HG03108 (cell line): ENCODE measurements at regions not wholly inside any gene's neighbourhood (a gene's known extent, or its start where the extent isn't known, plus 50 kb on each side); places are given as distances from the start of the nearest gene placed in this dataset.

Source experiments
- ATAC-seq: cut with Tn5 transposase; IDR thresholded peaks from one replicate; pipeline ENCODE4 v1.9.1; 2021; ENCODE audit warnings: moderate library complexity; ENCODE audit not compliant: unreplicated experiment

DNA sequence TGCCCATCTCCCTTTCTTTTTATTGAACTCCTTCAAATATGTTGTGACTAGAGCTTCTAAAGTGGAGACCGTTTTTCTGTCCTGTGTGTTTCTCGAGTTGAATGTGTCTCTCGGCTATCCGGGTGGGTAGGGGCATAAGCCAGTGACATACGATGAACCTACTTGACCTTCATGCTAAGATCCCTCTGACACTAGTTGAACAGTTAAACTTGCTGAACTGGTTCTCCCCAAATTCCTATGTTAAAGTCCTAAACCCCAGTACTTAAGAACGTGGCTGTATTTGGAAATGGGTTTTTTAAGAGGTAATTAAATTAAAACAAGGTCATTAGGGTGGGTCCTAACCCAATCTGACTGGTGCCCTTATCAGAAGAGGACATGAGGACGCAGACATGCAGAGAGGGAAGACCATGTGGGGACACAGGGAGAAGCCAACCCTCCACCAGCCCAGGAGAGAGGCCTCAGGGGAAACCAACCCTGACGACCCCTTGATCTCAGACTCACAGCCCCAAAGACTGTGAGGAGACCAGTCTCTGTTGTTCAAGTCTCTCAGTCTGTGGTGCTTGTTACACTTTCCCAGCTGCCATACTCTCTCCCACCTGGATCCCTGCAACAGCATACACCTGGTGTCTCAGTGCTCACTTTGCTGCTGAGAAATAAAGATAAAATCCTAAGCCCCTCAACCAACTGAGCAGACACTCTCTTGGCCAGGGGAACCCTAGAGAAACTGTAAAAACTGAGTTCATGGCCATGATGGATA lies 208.4 kb downstream of the MYLK4 start:
- no peak for ATAC-seq

DNA sequence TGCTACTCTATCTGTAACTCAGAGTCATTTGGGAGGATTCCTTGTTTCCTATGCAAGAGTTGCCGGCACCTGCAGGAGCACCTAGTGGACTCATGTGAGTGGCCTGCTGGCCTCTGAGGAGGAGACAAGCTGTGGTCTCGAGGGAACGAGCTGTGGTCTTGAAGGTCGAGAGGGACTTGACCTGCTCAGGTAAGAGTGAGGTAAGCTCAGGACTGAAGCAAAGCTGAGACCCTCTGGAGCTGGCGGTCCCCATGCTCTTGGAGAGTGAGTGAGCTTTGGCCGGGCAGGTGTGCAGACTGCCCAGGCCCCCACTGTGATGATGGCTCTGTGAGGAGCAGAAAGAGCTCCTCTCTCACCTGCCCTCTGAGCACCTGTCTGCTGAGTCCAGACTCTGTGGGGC lies 214.3 kb downstream of the MYLK4 start:
- ATAC-seq = no peak

DNA sequence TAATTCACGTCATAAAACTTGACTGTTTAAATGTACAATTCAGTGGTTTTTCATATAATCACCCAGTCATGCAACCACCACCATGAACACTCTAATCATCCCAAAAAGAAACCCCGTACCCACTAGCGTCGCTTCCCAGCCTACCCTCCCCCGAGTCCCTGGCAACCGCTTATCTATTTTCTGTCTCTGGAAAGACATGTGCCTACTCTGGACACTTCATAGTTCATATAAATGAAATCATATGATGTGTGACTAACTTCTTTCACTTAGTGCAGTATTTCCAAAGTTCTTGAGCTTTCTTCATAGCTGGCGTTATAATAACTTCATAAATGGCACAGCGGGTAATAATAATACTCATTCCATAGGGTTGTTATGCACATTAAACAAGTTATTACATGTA lies 215.2 kb downstream of the MYLK4 start:
- ATAC-seq = no peak

DNA sequence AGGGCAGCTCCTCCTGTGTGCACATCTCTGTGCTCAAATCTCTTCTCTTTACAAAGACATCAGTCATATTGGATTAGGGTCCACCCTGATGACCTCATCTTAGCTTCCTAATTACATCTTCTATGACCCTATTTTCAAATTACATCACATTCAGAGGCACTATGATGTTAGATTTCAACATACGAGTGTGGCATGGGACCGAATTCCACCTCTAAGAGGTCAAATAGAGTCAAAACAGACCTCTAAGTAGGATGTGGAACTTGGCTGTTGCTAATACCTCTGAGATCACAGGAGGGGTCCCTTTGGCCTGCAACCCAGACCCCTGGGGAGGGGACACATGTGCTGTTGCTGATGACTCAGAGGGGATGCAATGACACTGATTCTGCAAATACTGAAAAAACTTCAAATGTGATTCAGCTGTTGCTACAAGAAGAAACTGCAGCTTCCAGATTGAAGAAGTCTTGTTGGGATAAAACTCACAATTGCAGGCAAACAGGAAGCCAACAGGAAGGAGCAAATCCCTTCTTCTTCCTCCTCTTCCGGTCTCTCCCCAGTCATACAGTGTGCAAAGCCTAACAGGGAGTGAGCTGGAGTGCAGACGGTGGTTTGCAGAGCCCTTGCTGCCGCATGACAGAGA lies 216.2 kb downstream of the MYLK4 start:
- no peak for ATAC-seq

DNA sequence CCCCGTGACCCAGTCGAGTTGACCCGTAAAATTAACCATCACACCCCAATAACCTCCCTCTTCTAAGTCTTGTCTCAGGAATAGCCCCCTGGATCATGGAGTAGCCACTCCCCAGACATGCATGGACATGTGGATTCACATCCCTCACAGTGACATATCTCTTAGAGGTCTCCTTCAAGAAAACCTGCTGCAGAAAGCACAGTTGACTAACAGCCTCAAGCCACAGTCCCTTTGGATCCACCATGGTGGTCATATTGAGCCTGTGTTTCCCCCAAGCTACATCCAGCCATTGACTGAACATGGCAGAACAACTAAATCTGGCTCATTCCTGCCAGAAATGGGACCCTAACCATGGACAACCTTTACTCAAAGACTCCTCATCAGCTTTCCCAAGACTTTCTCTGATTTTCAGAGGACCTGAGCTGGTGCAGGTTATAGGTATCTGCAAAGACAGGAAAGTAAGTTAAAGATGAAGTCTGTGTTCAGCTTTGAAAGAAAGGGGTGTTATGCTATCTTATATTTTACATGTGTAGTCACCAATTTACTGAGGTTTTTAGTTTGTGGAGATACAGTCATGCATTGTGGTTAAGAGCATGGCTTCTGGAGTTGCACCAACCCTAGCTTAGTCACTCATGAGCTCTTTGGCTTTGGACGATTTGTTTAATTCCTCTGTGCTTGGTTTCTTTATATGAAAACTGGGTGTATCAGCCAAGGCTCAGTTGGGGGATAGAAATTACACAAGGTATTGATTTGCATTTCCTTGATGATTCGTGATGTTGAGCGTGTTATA lies 219.1 kb downstream of the MYLK4 start:
- ATAC-seq = no peak

DNA sequence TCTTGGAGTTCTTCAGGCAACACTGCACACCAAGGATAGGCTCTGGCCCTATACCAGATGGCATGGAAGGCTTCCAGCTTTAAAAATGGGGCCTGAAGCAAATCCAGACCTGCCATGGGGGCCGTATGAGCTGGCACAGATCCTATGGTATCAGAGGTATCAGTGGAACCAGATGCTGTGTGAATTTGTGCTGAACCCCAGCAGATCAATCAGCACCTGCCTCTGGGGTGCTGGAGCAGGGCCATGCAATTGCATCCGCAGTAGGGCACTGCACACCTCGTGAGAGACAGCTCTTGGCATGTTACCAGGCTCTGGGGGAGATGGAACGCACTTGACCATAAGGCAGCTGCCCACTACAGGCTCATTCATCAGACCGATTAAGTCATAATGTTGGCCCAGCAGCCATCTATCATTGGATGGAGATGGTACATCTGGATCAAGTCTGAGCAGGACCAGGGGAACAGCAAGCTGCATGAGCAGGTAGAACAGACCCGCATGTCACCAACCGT lies 221.5 kb downstream of the MYLK4 start:
- ATAC-seq = no peak

DNA sequence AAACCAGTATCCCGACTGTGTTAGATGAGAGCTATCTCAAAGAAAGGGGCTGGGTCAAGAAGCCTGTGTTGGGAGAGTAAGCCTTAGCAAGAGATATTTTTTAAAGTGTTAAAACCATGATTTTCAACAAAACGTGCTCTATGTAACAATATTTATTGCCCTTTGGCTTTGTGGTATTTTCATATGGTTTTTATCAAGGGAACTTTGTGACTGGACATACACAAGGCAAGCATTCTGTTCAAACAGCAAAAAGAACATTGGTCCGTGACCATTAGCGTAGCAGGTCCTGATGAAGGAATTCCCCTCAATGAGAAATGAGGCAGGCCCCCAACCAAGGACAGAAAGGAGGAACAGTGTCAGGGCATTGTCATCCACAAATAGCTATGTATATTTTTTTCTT lies 222.6 kb downstream of the MYLK4 start:
- ATAC-seq = no peak

DNA sequence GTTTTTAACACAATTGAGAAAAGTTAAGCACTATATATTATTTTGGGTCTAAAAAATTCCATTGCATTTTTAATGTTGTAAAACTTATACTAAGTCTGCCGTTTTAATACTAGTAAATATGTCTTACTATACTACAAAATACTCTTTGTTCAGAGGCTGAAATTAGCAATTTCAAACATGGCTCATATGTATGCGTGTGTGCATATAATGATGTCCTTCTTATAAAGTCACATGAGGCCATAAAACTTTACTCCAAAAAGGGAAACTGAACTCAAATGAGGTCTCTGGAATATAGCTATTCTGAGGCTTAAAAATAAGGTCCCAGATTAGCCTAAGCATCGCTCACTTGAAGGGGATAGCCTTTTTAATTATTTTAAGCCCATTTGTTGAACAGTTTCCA lies 224.0 kb downstream of the MYLK4 start:
- no peak for ATAC-seq

DNA sequence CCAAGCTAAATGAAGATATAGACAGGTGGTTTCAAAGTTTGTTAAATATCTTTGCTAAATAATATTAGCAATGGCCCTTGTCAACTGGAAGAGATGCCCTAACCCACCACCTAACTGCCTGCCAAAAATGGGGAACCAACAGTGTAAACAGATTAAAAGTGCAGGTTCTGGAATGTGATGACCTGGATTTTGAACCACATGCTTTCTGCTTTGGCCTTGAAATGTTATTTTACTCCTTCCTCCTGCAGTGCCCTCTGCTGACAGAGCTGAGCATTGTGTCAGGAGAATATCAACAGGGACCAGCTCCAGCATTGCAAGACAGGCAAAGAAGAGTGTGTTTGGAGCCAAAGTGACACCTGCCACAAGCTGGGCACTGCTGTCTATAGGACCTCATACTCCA lies 226.6 kb downstream of the MYLK4 start:
- no peak for ATAC-seq

DNA sequence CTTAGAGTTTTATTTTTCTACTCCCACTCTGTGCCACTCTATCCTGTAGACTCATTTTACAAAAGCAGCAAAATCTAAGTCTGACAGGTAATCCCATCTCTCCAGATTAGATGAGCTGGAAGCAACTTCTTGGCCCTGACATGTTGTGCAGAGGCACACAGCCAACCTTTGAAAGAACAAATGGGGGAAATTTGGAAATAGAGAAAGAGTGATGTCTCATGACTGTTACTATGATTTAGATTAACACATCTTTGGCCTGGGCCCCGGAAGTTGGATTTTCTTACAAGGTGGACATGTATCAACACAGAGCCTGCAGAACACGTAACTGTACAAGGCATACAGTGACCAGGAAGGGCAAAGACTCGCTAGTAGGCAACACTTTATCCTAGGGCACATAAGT lies 227.7 kb downstream of the MYLK4 start:
- no peak for ATAC-seq

DNA sequence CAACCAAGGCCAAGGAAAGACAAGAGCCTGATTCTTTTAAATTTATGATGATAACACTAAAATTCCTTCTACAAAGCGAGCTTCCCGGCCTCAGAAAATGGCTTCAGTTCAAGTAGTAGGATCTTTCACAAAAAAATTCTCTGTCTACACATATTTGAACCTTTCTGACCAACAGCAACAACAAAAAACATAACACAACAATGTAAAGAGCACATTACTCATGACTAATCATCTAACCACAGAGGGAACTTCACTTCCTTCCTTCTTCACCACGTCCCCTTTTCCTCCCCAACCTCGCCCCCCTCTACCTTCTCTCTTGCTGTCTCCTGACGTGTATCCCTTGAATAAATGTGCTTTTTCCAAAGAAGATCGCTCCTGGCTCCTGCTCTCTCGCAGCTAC lies 228.2 kb downstream of the MYLK4 start:
- ATAC-seq = no peak

DNA sequence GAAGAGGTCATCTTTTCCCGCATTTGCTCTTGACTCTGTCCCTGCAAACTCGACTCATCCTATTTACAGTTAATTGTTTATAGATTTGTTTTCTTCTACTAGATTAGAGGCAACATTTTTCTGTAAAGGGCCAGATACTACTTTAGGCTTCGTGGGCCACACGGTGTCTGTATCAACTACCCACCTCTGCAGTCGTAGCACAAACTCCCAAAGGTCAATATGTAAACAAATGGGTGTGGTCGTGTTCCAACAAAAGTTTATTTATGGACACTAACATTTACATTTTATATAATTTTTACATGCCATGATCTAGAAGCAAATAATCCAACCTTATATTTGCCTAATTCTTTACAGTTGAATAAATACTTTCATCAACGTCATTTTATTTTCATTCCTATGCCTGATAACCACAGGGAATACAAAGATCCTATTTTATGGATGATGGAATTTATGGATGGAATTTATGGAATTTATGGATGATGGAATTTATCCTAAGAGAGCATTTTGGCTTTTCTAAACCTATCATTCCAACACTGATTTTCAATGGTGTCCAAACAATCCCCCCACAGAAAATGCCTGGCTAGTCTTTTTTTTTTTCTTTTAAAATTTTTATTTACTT lies 232.8 kb downstream of the MYLK4 start:
- ATAC-seq = no peak

DNA sequence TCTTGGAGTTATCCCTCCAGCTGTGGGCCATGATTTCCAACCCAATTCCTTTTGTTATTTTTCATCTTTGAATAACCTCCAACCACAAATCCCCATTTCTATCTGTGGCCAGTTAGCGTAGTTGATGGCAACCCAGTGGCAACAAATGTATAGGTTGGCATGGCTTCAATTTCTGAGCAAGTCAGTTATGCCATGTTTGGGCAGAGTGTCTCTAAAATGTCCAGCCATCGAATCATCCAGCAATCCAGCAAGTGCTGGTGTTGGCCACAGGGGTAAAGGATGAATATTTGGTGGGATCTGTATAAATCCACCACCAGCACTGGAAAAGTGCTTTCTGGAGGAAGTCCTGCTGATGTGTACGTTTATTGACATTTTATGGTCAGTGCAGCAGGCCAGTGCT lies 233.3 kb downstream of the MYLK4 start:
- ATAC-seq = no peak

DNA sequence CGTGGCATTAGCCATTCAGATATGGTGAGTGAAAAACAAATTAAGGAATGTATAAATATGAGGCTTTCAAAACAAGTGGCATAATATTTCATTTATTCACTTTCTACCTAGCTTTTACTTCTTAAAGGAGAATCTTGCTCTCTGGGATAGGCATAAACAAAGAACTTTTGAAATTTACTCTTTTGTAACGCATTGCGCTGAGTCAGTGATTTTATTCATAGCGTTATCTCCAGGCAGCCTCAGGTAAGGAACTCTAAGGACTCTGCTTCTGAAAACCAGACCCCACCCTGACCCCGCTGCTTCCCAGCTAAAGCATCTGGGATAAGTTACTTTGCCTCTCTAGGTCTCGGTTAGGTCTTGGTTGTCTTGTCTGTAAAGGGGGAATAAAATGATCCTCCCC lies 234.7 kb downstream of the MYLK4 start:
- no peak for ATAC-seq

DNA sequence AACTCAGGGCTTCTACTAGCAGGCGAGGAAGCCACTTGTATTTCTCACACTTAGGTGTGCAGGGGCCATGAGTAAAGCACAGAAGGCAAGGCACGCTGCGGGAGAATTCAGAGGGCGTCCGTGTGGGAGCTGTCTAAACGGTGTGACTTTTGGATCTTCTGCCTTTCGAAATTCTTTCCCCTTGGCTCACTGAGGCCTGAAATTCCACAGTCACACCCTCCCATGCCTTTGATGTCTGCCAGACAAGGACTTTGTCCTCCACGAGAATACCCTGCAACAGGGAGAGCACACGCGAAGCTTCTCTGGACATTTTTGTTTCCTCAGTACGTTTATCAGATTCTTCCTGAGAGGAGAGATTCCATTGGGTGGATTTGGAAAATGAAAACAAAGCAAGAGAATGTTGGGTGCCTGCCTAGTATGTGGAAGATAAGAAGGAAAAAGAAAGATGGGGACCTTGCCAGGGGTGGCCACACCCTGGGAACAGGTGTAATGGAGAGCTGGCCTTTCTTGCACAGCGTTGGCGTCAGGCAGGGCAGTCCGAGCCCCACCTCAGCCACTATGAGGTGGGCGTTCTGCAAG lies 235.7 kb downstream of the MYLK4 start:
- no peak for ATAC-seq

DNA sequence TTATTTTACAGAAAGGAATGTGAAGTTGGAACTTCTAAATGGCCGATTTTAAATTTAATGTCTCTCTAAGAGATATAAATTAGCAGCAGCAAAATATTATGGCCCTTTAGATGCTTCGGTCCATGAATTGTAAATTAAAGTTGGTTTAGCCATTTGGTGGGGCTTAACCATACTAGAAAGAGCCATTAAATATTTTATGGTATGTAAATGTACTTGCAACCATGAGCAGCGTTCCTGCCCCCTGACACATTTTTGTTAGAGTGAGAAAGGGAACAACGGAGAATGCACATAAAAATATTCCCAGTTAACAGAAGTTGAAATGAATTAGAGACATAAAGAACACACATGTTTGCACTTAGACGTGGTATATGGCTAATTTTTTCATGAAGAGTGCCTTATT lies 237.9 kb downstream of the MYLK4 start:
- ATAC-seq = no peak

DNA sequence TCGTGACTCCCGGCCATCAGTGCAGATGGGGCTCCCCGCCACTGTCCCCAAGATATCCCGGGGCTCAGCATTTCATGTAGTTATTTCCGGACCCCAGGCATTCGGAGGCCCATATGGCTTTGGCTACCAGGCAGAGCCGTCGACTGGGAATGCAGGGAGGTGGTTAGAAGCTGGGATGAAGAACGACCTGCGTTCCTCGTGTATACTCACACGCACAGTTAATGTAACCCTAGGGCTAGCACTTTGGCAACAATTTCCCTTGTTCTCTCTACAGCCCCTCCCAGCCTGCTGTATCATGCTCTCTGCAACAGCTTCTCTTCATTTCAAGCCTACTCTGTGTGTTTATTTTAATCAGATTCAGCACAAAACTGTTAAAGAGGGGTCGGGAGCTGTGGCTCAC lies 240.4 kb downstream of the MYLK4 start:
- no peak for ATAC-seq

DNA sequence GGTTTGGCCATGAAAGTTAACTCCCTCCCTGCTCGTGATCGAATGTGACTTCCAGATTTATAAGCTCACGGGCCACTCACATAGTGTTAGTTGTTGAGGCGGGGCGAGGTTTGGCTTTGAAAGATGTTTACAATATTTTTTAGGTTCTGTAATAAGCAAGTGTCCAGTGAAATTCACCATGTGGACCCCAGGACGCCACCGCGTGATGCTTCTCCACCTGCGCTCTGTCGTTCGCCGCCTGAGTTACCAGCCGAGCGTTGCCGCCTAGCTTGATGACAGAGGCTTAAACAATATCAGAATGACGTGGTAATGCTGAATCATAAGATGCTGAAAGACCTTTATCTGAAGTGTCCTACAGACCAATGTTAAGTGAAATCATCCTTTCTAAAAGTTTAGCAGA lies 241.0 kb downstream of the MYLK4 start:
- no peak for ATAC-seq

DNA sequence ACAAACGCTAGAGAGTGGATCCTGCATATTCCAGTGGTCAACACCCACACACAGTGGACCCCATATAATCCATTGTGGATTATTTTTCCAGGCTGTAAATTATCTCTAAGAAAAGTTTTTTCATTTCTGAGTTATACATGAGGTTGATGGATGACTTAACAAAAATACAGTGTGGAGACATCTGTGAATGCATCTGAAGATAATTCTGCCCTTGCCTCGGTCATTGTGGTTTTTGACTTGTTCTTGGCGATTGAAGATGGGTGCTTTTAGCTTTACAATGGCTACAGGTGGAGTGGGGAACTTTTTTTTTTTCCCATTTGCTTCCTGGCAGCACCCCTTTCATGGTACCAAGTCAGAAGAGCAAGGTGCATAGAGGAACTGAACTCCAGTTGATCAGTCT lies 242.7 kb downstream of the MYLK4 start:
- no peak for ATAC-seq

DNA sequence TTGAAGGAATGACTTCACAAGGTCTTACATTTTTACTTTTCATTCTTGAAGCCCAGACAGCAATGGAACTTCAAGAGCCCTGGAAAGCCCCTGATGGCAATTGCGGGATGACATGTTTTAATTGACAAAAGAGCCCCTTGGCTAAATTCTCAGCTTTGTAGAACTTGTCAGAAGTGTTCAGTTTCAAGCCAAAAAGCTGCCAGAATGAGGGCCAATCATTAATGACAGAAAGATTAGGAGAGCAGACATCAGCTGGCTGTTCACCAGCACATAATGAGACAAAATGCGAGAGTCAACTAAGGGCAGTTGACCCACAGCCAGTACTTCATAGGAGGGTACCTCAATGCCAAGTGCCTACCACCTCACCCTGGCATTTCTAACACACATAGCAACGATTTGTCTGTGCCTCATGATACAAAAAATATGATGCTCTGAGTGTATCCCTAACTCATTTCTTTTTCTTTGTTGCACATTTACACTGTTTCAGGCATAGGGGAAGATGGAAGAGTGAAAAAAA lies 243.1 kb downstream of the MYLK4 start:
- no peak for ATAC-seq

DNA sequence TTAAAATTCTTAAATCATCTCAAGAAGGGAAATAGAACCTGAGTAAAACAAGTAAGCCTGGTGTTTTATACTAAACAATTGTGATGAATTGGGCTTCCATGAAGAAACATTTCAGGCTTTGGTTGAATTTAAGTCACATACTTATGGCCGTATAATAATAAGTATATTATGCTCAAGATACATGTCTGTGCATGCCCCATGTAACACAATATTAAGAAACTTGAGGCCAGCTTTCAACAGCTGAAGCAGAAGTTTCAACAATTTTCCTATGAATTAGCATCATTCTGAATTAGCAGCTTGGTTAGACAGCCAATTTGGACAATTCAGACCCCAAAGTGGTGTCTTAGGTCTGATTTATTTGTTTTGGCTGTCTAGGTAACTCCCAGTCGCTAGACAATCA lies 243.7 kb downstream of the MYLK4 start:
- no peak for ATAC-seq
